Activated naive CD8-positive, alpha-beta T cell treated with anti-CD3 and anti-CD28 coated beads, Interleukin-2, amount 50 U/mL, for 24 hours (primary cell): ENCODE measurements at regions not wholly inside any gene's neighbourhood (a gene's known extent, or its start where the extent isn't known, plus 50 kb on each side); places are given as distances from the start of the nearest gene placed in this dataset.

ENCODE experiments used
- ATAC-seq: fragments of 150-1000 bp; cut with Tn5 transposase; one replicate; pipeline ENCODE4 v1.10.0; 2021
- DNase-seq: peaks from one replicate; pipeline ENCODE4 v3.0.0; 2021
- H3K27ac Mint-ChIP-seq: one replicate; pipeline ENCODE4 v1.8.0; 2021; ENCODE audit warnings: mild to moderate bottlenecking, mixed read lengths
- H3K27me3 Mint-ChIP-seq: one replicate; pipeline ENCODE4 v1.8.0; 2021; ENCODE audit warnings: mixed read lengths
- H3K36me3 Mint-ChIP-seq: one replicate; pipeline ENCODE4 v1.8.0; 2021; ENCODE audit warnings: low read depth, mixed read lengths
- H3K4me1 Mint-ChIP-seq: one replicate; pipeline ENCODE4 v1.8.0; 2021; ENCODE audit warnings: mixed read lengths
- H3K4me3 Mint-ChIP-seq: one replicate; pipeline ENCODE4 v1.8.0; 2021; ENCODE audit warnings: mild to moderate bottlenecking, moderate library complexity, mixed read lengths
- H3K9me3 Mint-ChIP-seq: one replicate; pipeline ENCODE4 v1.8.0; 2021; ENCODE audit warnings: mixed read lengths

- H3K9me3 Mint-ChIP-seq: no peaks in the 10 kb centered on the region
- ATAC-seq (no peak), DNase-seq (no peak)
- H3K27me3 Mint-ChIP-seq: peaks cover 9% of the 10 kb centered on the region
- peaks cover 40% of the 10 kb centered on the region for H3K4me1 Mint-ChIP-seq
- H3K27ac Mint-ChIP-seq: no peak overlapping the region
- no peak overlapping the region for H3K4me3 Mint-ChIP-seq
- no peaks in the 10 kb centered on the region for H3K36me3 Mint-ChIP-seq
These were observed 345.4 kb downstream of the KCNRG start for GRCh38 chr13:50360637-50361036.

- Mint-ChIP-seq H3K4me1 (peaks cover 43% of the 10 kb centered on the region), H3K9me3 (no peaks in the 10 kb centered on the region), H3K4me3 (no peak overlapping the region)
These were observed 346.0 kb downstream of the KCNRG start for GRCh38 chr13:50361282-50361681.

GRCh38 chr13:50365408-50366391 lies 350.5 kb downstream of the KCNRG start:
- Mint-ChIP-seq H3K4me1 (peaks cover 44% of the 10 kb centered on the region), H3K27ac (peak overlapping the region; percentile 74), H3K36me3 (no peaks in the 10 kb centered on the region), H3K4me3 (no peak overlapping the region), H3K9me3 (no peaks in the 10 kb centered on the region), H3K27me3 (peaks cover 20% of the 10 kb centered on the region)
- ATAC-seq: peak; percentile 62
- DNase-seq: peak; percentile 30

More at GRCh38 chr13:50361282-50361681, 346.0 kb downstream of the KCNRG start:
- DNase-seq: no peak
- Mint-ChIP-seq H3K36me3 (no peaks in the 10 kb centered on the region), H3K27me3 (peaks cover 9% of the 10 kb centered on the region), H3K27ac (no peak overlapping the region)
- ATAC-seq: no peak

GRCh38 chr13:50366488-50367174 lies 351.4 kb downstream of the KCNRG start:
- peak; percentile 19 for DNase-seq
- Mint-ChIP-seq H3K4me1 (peaks cover 39% of the 10 kb centered on the region), H3K27ac (peak overlapping the region; percentile 74), H3K9me3 (no peaks in the 10 kb centered on the region), H3K27me3 (peaks cover 26% of the 10 kb centered on the region), H3K4me3 (peak overlapping the region; percentile 33), H3K36me3 (no peaks in the 10 kb centered on the region)
- peak; percentile 88 for ATAC-seq

GRCh38 chr13:50369646-50370045 lies 354.4 kb downstream of the KCNRG start:
- no peak for DNase-seq
- H3K4me1 Mint-ChIP-seq: peaks cover 38% of the 10 kb centered on the region

GRCh38 chr13:50370303-50370950 lies 355.2 kb downstream of the KCNRG start:
- Mint-ChIP-seq H3K27ac (no peak overlapping the region), H3K27me3 (peaks cover 20% of the 10 kb centered on the region)

More at GRCh38 chr13:50369646-50370045, 354.4 kb downstream of the KCNRG start:
- Mint-ChIP-seq H3K4me3 (no peak overlapping the region), H3K27ac (no peak overlapping the region), H3K27me3 (peaks cover 24% of the 10 kb centered on the region), H3K9me3 (no peaks in the 10 kb centered on the region), H3K36me3 (no peaks in the 10 kb centered on the region)
- no peak for ATAC-seq

GRCh38 chr13:50374517-50374916 lies 359.3 kb downstream of the KCNRG start:
- no peak for DNase-seq
- H3K27me3 Mint-ChIP-seq: peaks cover 24% of the 10 kb centered on the region
- ATAC-seq: no peak
- no peaks in the 10 kb centered on the region for H3K36me3 Mint-ChIP-seq
- no peak overlapping the region for H3K27ac Mint-ChIP-seq
- H3K4me1 Mint-ChIP-seq: peaks cover 9% of the 10 kb centered on the region
- peaks cover 4% of the 10 kb centered on the region for H3K9me3 Mint-ChIP-seq
- no peak overlapping the region for H3K4me3 Mint-ChIP-seq

More at GRCh38 chr13:50370303-50370950, 355.2 kb downstream of the KCNRG start:
- no peaks in the 10 kb centered on the region for H3K36me3 Mint-ChIP-seq
- peaks cover 31% of the 10 kb centered on the region for H3K4me1 Mint-ChIP-seq
- ATAC-seq: no peak
- DNase-seq: no peak
- H3K9me3 Mint-ChIP-seq: no peaks in the 10 kb centered on the region
- H3K4me3 Mint-ChIP-seq: no peak overlapping the region

- peaks cover 19% of the 10 kb centered on the region for H3K27me3 Mint-ChIP-seq
- H3K4me3 Mint-ChIP-seq: no peak overlapping the region
- DNase-seq (no peak), ATAC-seq (no peak)
- peaks cover 15% of the 10 kb centered on the region for H3K9me3 Mint-ChIP-seq
- H3K4me1 Mint-ChIP-seq: peaks cover 2% of the 10 kb centered on the region
- H3K27ac Mint-ChIP-seq: no peak overlapping the region
- H3K36me3 Mint-ChIP-seq: peaks cover 5% of the 10 kb centered on the region
These were observed 360.5 kb downstream of the KCNRG start for GRCh38 chr13:50375792-50376191.

- Mint-ChIP-seq H3K4me1 (no peaks in the 10 kb centered on the region), H3K36me3 (peaks cover 8% of the 10 kb centered on the region), H3K27ac (no peak overlapping the region), H3K9me3 (peaks cover 25% of the 10 kb centered on the region), H3K27me3 (peaks cover 11% of the 10 kb centered on the region), H3K4me3 (no peak overlapping the region)
- DNase-seq (no peak), ATAC-seq (no peak)
These were observed 361.8 kb downstream of the KCNRG start for GRCh38 chr13:50376895-50377575.

GRCh38 chr13:50377726-50378270 lies 362.6 kb downstream of the KCNRG start:
- peaks cover 26% of the 10 kb centered on the region for H3K9me3 Mint-ChIP-seq

GRCh38 chr13:50378509-50379044 lies 363.3 kb downstream of the KCNRG start:
- H3K4me3 Mint-ChIP-seq: no peak overlapping the region
- H3K9me3 Mint-ChIP-seq: peaks cover 26% of the 10 kb centered on the region
- peaks cover 10% of the 10 kb centered on the region for H3K36me3 Mint-ChIP-seq
- H3K4me1 Mint-ChIP-seq: no peaks in the 10 kb centered on the region
- H3K27ac Mint-ChIP-seq: no peak overlapping the region
- DNase-seq: no peak
- no peak for ATAC-seq
- peaks cover 11% of the 10 kb centered on the region for H3K27me3 Mint-ChIP-seq

More at GRCh38 chr13:50377726-50378270, 362.6 kb downstream of the KCNRG start:
- Mint-ChIP-seq H3K27me3 (peaks cover 11% of the 10 kb centered on the region), H3K4me3 (no peak overlapping the region), H3K36me3 (peaks cover 10% of the 10 kb centered on the region), H3K27ac (no peak overlapping the region), H3K4me1 (no peaks in the 10 kb centered on the region)
- no peak for DNase-seq
- no peak for ATAC-seq

- Mint-ChIP-seq H3K36me3 (peaks cover 10% of the 10 kb centered on the region), H3K27ac (no peak overlapping the region), H3K27me3 (peaks cover 11% of the 10 kb centered on the region), H3K9me3 (peaks cover 26% of the 10 kb centered on the region), H3K4me1 (peaks cover 1% of the 10 kb centered on the region), H3K4me3 (no peak overlapping the region)
- ATAC-seq (no peak), DNase-seq (no peak)
These were observed 364.3 kb downstream of the KCNRG start for GRCh38 chr13:50379584-50379983.

- DNase-seq (no peak), ATAC-seq (no peak)
- no peak overlapping the region for H3K4me3 Mint-ChIP-seq
- H3K9me3 Mint-ChIP-seq: peaks cover 26% of the 10 kb centered on the region
- peaks cover 8% of the 10 kb centered on the region for H3K27me3 Mint-ChIP-seq
- peaks cover 10% of the 10 kb centered on the region for H3K36me3 Mint-ChIP-seq
- H3K27ac Mint-ChIP-seq: no peak overlapping the region
- peaks cover 3% of the 10 kb centered on the region for H3K4me1 Mint-ChIP-seq
These were observed 365.7 kb downstream of the KCNRG start for GRCh38 chr13:50380905-50381304.
